ENCODE measurements at regions not wholly inside any gene's neighbourhood (a gene's known extent, or its start where the extent isn't known, plus 50 kb on each side); places are given as distances from the start of the nearest gene placed in this dataset.

GRCh38 chr6:51415501-51415900, 596.8 kb downstream of the TFAP2B start:
- TF ChIP-seq CTCF (conservative IDR thresholded peaks at IDR 0.05 in 1 of 2, IDR thresholded peaks at IDR 0.05 in 1 of 2; ENCODE audit: low read depth in 1 of 2, low read length in 2 of 2) (no peak), EZH2 (IDR thresholded peaks at IDR 0.05; ENCODE audit: low read length, missing control alignments) (no peak)
